ENCODE measurements at regions not wholly inside any gene's neighbourhood (a gene's known extent, or its start where the extent isn't known, plus 50 kb on each side); places are given as distances from the start of the nearest gene placed in this dataset.

DNA sequence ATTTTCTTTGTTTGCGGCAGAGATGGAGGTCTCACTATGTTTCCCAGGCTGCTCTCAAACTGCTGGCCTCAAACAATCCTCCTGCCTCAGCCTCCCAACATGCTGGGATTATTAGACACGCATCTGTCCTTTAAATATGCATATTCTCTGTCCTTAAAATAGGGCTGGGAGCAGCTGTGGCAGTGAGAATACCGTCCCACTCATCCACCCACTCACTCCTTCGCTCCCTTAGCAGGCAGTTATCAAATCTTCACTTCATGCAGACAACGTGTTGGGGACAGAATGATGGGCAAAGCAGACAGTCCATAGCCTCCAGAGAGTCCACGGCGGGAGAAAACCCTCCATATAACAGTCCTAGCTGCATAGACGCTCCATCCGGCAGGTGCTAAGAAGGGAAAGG lies 179.4 kb downstream of the ZBTB18 start:
- Histone ChIP-seq H3K27me3 (no peaks in the 10 kb centered on the region), H3K27ac (no peak overlapping the region), H3K4me3 (no peak overlapping the region), H3K4me1 (no peaks in the 10 kb centered on the region), H3K36me3 (no peaks in the 10 kb centered on the region), H3K9me3 (no peaks in the 10 kb centered on the region)
- intact Hi-C loops (cut with DNase I), result no loop called here
- no peak for TF ChIP-seq CTCF (IDR thresholded peaks at IDR 0.05)
- no peak for DNase-seq
- ATAC-seq, result no peak

- Histone ChIP-seq H3K9me3 (no peaks in the 10 kb centered on the region), H3K27me3 (no peaks in the 10 kb centered on the region), H3K36me3 (no peaks in the 10 kb centered on the region), H3K4me3 (no peak overlapping the region), H3K4me1 (no peaks in the 10 kb centered on the region), H3K27ac (no peak overlapping the region)
- intact Hi-C loops (cut with DNase I), result no loop called here
- DNase-seq (no peak), ATAC-seq (no peak)
- no peak for TF ChIP-seq CTCF (IDR thresholded peaks at IDR 0.05)
Observed at GRCh38 chr1:244231193-244231571, 180.1 kb downstream of the ZBTB18 start.

- DNase-seq (no peak), ATAC-seq (peak; percentile 19)
- TF ChIP-seq CTCF (IDR thresholded peaks at IDR 0.05), result no peak
- Histone ChIP-seq H3K9me3 (no peaks in the 10 kb centered on the region), H3K36me3 (no peaks in the 10 kb centered on the region), H3K27me3 (no peaks in the 10 kb centered on the region), H3K27ac (no peak overlapping the region), H3K4me1 (no peaks in the 10 kb centered on the region), H3K4me3 (no peak overlapping the region)
- intact Hi-C loops (cut with DNase I), result no loop called here
Observed at GRCh38 chr1:244231572-244232315, 180.7 kb downstream of the ZBTB18 start.

- ATAC-seq (no peak), DNase-seq (no peak)
- H3K36me3 ChIP-seq, result no peaks in the 10 kb centered on the region
- no peaks in the 10 kb centered on the region for H3K4me1 ChIP-seq
- H3K27me3 ChIP-seq, result no peaks in the 10 kb centered on the region
- H3K27ac ChIP-seq, result no peak overlapping the region
- no peak overlapping the region for H3K4me3 ChIP-seq
- intact Hi-C loops (cut with DNase I), result no loop called here
- no peaks in the 10 kb centered on the region for H3K9me3 ChIP-seq
- TF ChIP-seq CTCF (IDR thresholded peaks at IDR 0.05), result no peak
Observed at GRCh38 chr1:244234009-244234643, 183.0 kb downstream of the ZBTB18 start.

DNA sequence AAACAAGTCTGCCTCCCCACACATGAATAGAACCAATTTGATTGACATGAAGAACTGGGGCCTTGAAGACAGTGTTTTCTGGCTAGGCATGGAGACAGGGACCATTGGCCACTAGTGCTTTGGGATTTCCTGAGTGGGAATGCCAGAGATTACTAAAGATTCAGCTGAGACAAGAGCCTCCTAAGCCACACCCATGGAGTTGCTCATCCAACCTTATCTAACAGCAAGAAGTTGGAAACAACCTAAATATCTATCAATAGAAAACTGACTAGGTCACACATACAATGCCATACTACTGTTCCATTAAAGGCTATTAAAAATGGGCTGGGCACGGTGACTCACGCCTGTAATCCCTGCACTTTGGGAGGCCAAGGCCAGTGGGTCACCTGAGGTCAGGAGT lies 184.1 kb downstream of the ZBTB18 start:
- no peak overlapping the region for H3K27ac ChIP-seq
- H3K36me3 ChIP-seq, result no peaks in the 10 kb centered on the region
- no peak for TF ChIP-seq CTCF (IDR thresholded peaks at IDR 0.05)
- no peak overlapping the region for H3K4me3 ChIP-seq
- no peaks in the 10 kb centered on the region for H3K4me1 ChIP-seq
- DNase-seq (no peak), ATAC-seq (no peak)
- H3K9me3 ChIP-seq, result no peaks in the 10 kb centered on the region
- intact Hi-C loops (cut with DNase I), result no loop called here
- H3K27me3 ChIP-seq, result no peaks in the 10 kb centered on the region

All from upper lobe of right lung (tissue), 1 donor.